ENCODE measurements at regions not wholly inside any gene's neighbourhood (a gene's known extent, or its start where the extent isn't known, plus 50 kb on each side); places are given as distances from the start of the nearest gene placed in this dataset.

GRCh38 chr4:87901422-87901992 is 68.7 kb downstream of the MEPE start:
- peaks cover 29 to 38% of the 10 kb centered on the region in 2 experiments for H3K4me1 ChIP-seq (ENCODE audit: control insufficient read depth in 1 of 2, insufficient read depth in 1 of 2, low read depth in 1 of 2, low read length in 1 of 2)
- no peaks in the 10 kb centered on the region for H3K36me3 ChIP-seq
- no peak overlapping the region for H3K4me3 ChIP-seq (ENCODE audit: low read depth in 1 of 2, low read length in 1 of 2)
- no peaks in the 10 kb centered on the region for H3K9me3 ChIP-seq
- no peak overlapping the region for H3K27ac ChIP-seq
- no peak for TF ChIP-seq CTCF (IDR thresholded peaks at IDR 0.05)
- H3K27me3 ChIP-seq, result peaks cover 6% of the 10 kb centered on the region

- Histone ChIP-seq H3K27me3 (peaks cover 6% of the 10 kb centered on the region), H3K36me3 (no peaks in the 10 kb centered on the region), H3K4me1 (ENCODE audit: control insufficient read depth in 1 of 2, insufficient read depth in 1 of 2, low read depth in 1 of 2, low read length in 1 of 2) (peaks cover 13 to 18% of the 10 kb centered on the region in 2 experiments), H3K9me3 (no peaks in the 10 kb centered on the region), H3K4me3 (ENCODE audit: low read depth in 1 of 2, low read length in 1 of 2) (no peak overlapping the region), H3K27ac (no peak overlapping the region)
- no peak for TF ChIP-seq CTCF (IDR thresholded peaks at IDR 0.05)
Observed at GRCh38 chr4:87904639-87905160, 70.8 kb upstream of the SPP1 start.

DNA sequence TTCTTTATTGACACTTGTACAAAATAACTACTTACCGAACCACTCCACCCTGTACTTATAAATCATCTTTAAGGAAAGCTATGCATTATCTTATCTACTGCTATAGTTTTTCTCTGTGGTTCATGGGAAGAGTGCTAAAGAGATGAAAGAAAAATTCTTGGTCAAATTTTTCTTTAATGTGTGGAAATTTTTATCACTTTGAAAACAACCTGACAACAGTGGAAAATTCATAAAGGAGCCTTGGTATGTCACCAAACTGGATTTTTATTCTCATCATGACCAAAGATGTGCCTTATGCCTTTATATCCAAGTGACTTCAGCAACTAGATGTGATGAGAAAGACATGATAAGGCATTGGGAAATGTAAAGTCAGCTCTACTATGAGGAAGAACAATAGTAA is 67.2 kb upstream of the SPP1 start:
- no peak for TF ChIP-seq CTCF (IDR thresholded peaks at IDR 0.05)
- H3K4me3 ChIP-seq (ENCODE audit: low read depth in 1 of 2, low read length in 1 of 2), result no peak overlapping the region
- no peaks in the 10 kb centered on the region for H3K36me3 ChIP-seq
- peaks cover 11 to 13% of the 10 kb centered on the region in 2 experiments for H3K4me1 ChIP-seq (ENCODE audit: control insufficient read depth in 1 of 2, insufficient read depth in 1 of 2, low read depth in 1 of 2, low read length in 1 of 2)
- no peak overlapping the region for H3K27ac ChIP-seq
- no peaks in the 10 kb centered on the region for H3K9me3 ChIP-seq
- no peaks in the 10 kb centered on the region for H3K27me3 ChIP-seq

DNA sequence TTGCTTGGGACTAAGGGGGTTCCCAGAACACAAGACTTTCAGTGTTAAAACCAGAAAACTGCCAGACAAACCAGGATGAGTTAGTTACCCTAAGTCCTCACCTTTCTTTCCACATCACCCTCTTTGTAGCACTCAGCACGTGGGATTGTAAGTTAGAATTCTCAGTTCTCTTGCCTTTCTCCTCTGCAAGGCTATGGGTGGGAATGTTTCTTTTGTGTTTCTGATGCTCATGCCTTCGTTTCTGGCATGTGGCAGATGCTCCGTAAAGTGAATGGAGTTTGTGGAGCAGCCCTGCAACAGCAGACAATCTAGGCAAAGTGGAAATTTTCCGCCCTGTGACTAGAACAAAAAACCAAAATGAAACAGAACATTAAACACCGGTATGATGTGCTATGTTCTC is 64.7 kb upstream of the SPP1 start:
- H3K9me3 ChIP-seq, result no peaks in the 10 kb centered on the region
- H3K27me3 ChIP-seq, result no peaks in the 10 kb centered on the region
- no peak overlapping the region for H3K27ac ChIP-seq
- no peak for TF ChIP-seq CTCF (IDR thresholded peaks at IDR 0.05)
- H3K36me3 ChIP-seq, result no peaks in the 10 kb centered on the region
- H3K4me1 ChIP-seq (ENCODE audit: control insufficient read depth in 1 of 2, insufficient read depth in 1 of 2, low read depth in 1 of 2, low read length in 1 of 2), result peaks cover 11 to 13% of the 10 kb centered on the region in 2 experiments
- H3K4me3 ChIP-seq (ENCODE audit: low read depth in 1 of 2, low read length in 1 of 2), result no peak overlapping the region

DNA sequence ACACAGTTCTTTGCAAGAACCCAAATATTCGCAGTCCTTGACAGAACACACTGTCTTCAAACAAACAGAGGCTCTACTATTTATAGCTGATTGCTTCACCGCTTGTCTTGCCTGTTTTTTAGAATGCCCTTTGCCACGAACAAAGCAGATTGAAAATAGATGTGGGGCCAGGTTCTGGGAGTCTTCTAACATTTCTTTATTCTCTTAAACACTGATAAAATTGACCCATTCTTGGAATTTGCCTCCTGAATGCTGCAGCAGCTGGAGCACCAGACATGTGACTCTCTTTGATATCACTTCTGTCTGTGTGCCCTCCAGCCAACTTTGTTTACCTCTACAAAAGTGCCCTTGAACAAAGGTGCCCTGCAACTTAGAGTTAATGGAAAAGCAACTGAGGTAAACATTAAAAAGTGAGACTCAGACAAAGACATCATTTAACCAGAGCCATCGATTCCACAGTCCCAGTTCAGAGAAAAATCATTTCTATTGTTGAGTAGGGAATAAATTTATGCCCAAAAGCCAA is 64.2 kb upstream of the SPP1 start:
- no peak for TF ChIP-seq CTCF (IDR thresholded peaks at IDR 0.05)
- no peaks in the 10 kb centered on the region for H3K9me3 ChIP-seq
- H3K4me1 ChIP-seq (ENCODE audit: control insufficient read depth in 1 of 2, insufficient read depth in 1 of 2, low read depth in 1 of 2, low read length in 1 of 2), result peaks cover 11 to 13% of the 10 kb centered on the region in 2 experiments
- no peak overlapping the region for H3K27ac ChIP-seq
- H3K36me3 ChIP-seq, result no peaks in the 10 kb centered on the region
- no peaks in the 10 kb centered on the region for H3K27me3 ChIP-seq
- no peak overlapping the region for H3K4me3 ChIP-seq (ENCODE audit: low read depth in 1 of 2, low read length in 1 of 2)
